Esophagus muscularis mucosa (tissue), 4 donors: ENCODE measurements at regions not wholly inside any gene's neighbourhood (a gene's known extent, or its start where the extent isn't known, plus 50 kb on each side); places are given as distances from the start of the nearest gene placed in this dataset.

ENCODE experiments used
- DNase-seq: peaks from one replicate; pipeline ENCODE4 v3.0.0-alpha.2; 2017; ENCODE audit errors: extremely low spot score
- H3K27ac ChIP-seq, 4 donors: fragments of 200-600 bp; sonication (generic); replicated peaks in 1 of 4; 1 replicate in 3 of 4; 2 replicates in 1 of 4; pipeline ENCODE4 v1.5.1; 2016 to 2019; ENCODE audit warnings: mild to moderate bottlenecking in 1 of 4
- H3K27me3 ChIP-seq, 4 donors: fragments of 200-600 bp; sonication (generic); one replicate each; pipeline versions ENCODE4 v1.5.1 to v1.6.0; 2016 to 2019
- H3K36me3 ChIP-seq, 4 donors: fragments of 200-600 bp; sonication (generic); one replicate each; pipeline ENCODE4 v1.5.1; 2016 to 2019
- H3K4me1 ChIP-seq, 4 donors: fragments of 200-600 bp; sonication (generic); one replicate each; pipeline ENCODE4 v1.5.1; 2016 to 2019
- H3K4me3 ChIP-seq, 4 donors: fragments of 200-600 bp; sonication (generic); 1 replicate in 2 of 4; 2 replicates in 2 of 4; pipeline ENCODE4 v1.5.1; 2016 to 2019; ENCODE audit warnings: mild to moderate bottlenecking in 4 of 4, moderate library complexity in 1 of 4
- H3K9me3 ChIP-seq, 4 donors: fragments of 200-600 bp; sonication (generic); 1 replicate in 3 of 4; 2 replicates in 1 of 4; pipeline ENCODE4 v1.5.1; 2016 to 2019
- EP300 ChIP-seq: sonication (generic); formaldehyde crosslinking; IDR thresholded peaks from one replicate; pipeline ENCODE4 v1.6.1; 2017; ENCODE audit warnings: antibody characterized with exemption
- POLR2A ChIP-seq: fragments of 450-650 bp; IDR thresholded peaks from one replicate; pipeline ENCODE4 v1.6.1; 2017; ENCODE audit warnings: antibody characterized with exemption, moderate library complexity, mild to moderate bottlenecking, low read depth
- POLR2AphosphoS5 ChIP-seq, 2 donors: sonication (generic); formaldehyde crosslinking; IDR thresholded peaks; one replicate each; pipeline ENCODE4 v1.6.1; 2017; ENCODE audit warnings: antibody characterized with exemption in 2 of 2
- WGBS: methylation state at CpG from one replicate; pipeline ENCODE4 v1.1.5; 2018; 5-methylcytosine and 5-hydroxymethylcytosine counted together
- intact Hi-C: fragments of 100-400 bp; cut with DNase I; formaldehyde crosslinking; loops from one replicate; pipeline ENCODE4 v1.15.1; 2023
- TF ChIP-seq, protein P1 (sequence below), 3 experiments: fragments of 200-600 bp in 2 of 3; fragments of 450-650 bp in 1 of 3; sonication (generic) in 2 of 3; IDR thresholded peaks; one replicate each; pipeline ENCODE4 v1.5.1; 2017 to 2019; ENCODE audit warnings: antibody characterized with exemption in 3 of 3, mild to moderate bottlenecking in 2 of 3, moderate library complexity in 1 of 3

DNA sequence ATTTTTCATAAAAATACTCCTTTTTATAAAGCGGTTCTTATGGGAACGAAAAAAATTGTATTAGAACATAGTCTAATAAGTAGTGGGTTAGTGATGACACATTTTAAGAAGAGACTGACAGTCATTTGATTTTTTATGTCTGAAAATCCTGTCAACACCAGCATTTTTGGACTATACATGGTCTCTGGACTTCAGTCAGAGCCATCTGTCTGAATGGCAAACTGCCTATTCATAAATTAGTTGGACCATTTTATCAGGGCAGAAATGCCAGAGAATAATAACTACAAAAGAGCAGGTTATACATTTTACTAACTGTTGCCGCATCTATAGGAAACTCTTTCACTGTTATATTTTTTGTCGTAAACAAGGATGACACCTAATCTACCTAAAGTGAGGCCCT, 437.6 kb downstream of the ZNF804A start:
- no peaks in the 10 kb centered on the region for H3K4me1 ChIP-seq
- DNase-seq = no peak
- intact Hi-C loops = no loop called here
- WGBS = 94% methylated on average over 4 of the region's 4 CpGs
- H3K27ac ChIP-seq = no peak overlapping the region
- peaks cover 0 to 8% (median 0%) of the 10 kb centered on the region in 4 donors for H3K9me3 ChIP-seq
- no peaks in the 10 kb centered on the region for H3K27me3 ChIP-seq
- no peaks in the 10 kb centered on the region for H3K36me3 ChIP-seq
- no peak overlapping the region for H3K4me3 ChIP-seq
- TF ChIP-seq POLR2AphosphoS5 (IDR thresholded peaks at IDR 0.05) = no peak
- TF ChIP-seq, protein P1, sequence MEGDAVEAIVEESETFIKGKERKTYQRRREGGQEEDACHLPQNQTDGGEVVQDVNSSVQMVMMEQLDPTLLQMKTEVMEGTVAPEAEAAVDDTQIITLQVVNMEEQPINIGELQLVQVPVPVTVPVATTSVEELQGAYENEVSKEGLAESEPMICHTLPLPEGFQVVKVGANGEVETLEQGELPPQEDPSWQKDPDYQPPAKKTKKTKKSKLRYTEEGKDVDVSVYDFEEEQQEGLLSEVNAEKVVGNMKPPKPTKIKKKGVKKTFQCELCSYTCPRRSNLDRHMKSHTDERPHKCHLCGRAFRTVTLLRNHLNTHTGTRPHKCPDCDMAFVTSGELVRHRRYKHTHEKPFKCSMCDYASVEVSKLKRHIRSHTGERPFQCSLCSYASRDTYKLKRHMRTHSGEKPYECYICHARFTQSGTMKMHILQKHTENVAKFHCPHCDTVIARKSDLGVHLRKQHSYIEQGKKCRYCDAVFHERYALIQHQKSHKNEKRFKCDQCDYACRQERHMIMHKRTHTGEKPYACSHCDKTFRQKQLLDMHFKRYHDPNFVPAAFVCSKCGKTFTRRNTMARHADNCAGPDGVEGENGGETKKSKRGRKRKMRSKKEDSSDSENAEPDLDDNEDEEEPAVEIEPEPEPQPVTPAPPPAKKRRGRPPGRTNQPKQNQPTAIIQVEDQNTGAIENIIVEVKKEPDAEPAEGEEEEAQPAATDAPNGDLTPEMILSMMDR (IDR thresholded peaks at IDR 0.05) = no peak
- TF ChIP-seq POLR2A = no peak
- no peak for TF ChIP-seq EP300

DNA sequence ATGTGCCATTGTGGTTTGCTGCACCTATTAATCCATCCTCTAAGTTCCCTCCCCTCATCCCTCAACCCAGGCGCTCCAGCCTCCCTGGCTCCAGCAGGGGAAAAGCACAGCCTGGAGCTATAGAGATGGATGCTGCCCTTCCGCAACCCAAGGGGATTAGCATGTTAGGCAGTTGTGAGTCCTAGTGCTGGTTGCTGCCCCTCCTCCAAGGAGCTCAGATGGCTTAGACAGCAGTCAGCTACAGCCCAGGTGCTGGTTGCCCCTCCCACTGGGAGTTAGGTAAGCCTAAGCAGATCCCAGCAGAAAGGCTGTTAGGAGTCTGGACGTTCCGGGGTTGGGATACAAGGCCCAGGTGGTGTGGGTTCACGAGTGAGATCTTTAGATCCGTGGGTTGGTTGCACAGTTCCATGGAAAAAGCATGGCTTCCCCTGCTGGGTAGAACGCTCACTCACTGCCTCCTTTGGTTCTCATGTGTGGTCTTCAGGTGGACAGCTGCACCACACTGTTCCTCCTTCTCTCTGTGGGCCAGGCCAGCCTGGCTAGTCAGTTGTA, 446.1 kb downstream of the ZNF804A start:
- no peaks in the 10 kb centered on the region for H3K27me3 ChIP-seq
- DNase-seq = no peak
- H3K4me1 ChIP-seq = no peaks in the 10 kb centered on the region
- no peaks in the 10 kb centered on the region for H3K36me3 ChIP-seq
- H3K9me3 ChIP-seq = peaks cover 0 to 19% (median 5%) of the 10 kb centered on the region in 4 donors
- H3K4me3 ChIP-seq = no peak overlapping the region
- no peak for TF ChIP-seq POLR2A
- TF ChIP-seq EP300 = no peak
- TF ChIP-seq, protein P1 (IDR thresholded peaks at IDR 0.05) = no peak
- no peak for TF ChIP-seq POLR2AphosphoS5 (IDR thresholded peaks at IDR 0.05)
- 90% methylated on average over 7 of the region's 7 CpGs for WGBS
- no peak overlapping the region for H3K27ac ChIP-seq
- intact Hi-C loops = no loop called here

DNA sequence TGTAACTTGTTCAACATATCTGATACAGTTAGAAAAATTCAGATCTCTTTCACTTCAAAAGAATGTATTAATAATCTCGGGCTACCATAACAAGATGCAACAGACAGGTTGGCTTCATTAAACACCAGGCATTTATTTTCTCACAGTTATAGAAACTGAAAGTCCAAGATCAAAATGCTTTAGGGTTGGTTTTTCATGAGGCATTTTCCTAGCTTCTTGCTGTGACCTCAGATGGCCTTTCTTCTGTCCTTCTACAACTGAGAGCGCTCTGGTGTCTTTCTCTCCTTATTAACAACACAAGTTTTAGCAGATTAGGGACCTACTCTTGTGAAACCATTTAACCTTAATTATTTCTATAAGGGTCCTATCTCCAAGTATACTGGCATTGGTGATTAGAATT, 452.5 kb downstream of the ZNF804A start:
- DNase-seq = no peak
- no peaks in the 10 kb centered on the region for H3K27me3 ChIP-seq
- no peaks in the 10 kb centered on the region for H3K36me3 ChIP-seq
- H3K4me3 ChIP-seq = no peak overlapping the region
- 90% methylated on average over 2 of the region's 2 CpGs for WGBS
- TF ChIP-seq POLR2AphosphoS5 (IDR thresholded peaks at IDR 0.05) (no peak), EP300 (no peak), POLR2A (no peak)
- TF ChIP-seq, protein P1 (IDR thresholded peaks at IDR 0.05) = no peak
- intact Hi-C loops = no loop called here
- H3K9me3 ChIP-seq = no peaks in the 10 kb centered on the region
- no peaks in the 10 kb centered on the region for H3K4me1 ChIP-seq
- H3K27ac ChIP-seq = no peak overlapping the region

DNA sequence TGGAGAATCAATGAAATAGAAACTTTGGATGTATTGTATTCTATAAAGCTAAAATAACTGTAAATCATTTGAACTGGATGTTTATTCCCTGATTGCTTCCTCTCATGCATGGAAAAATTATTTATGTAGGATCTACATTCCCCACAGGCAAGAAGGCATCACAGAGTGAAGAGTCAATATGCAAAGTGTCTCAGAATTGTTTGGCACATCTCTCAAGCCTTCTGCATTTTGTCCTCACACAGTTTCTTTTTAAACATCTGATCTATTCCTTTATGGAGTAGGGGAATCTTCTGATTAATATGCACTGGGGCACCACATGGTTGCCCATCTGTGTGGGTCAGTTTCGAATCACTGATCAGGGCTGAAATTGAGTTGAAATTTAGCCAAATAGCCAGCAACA, 465.4 kb downstream of the ZNF804A start:
- Histone ChIP-seq H3K27me3 (no peaks in the 10 kb centered on the region), H3K27ac (no peak overlapping the region), H3K4me1 (no peaks in the 10 kb centered on the region), H3K36me3 (no peaks in the 10 kb centered on the region), H3K4me3 (no peak overlapping the region), H3K9me3 (no peaks in the 10 kb centered on the region)
- TF ChIP-seq POLR2AphosphoS5 (IDR thresholded peaks at IDR 0.05) (no peak), POLR2A (no peak), EP300 (no peak)
- TF ChIP-seq, protein P1 (IDR thresholded peaks at IDR 0.05) = no peak
- DNase-seq = no peak
- intact Hi-C loops = no loop called here
- WGBS = 81% methylated on average over 1 of the region's 1 CpG

DNA sequence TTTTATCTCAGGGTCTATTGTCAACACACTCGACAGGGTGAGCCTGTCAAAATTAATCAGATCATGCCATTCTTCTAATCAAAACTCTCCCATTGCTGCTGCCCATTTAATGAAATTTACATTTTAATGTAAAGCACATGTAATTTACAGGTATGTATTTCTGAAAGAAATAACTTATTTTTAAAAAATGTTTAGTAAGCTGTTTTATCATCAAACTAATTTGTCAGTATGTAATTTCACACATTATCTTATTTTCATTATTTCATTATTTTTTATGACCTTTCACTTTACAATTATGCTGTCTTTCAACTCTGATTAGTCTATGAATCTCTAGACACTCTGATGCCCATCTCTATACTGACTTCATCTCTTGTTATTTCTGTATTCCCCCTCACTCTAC, 467.8 kb downstream of the ZNF804A start:
- 73% methylated on average over 1 of the region's 1 CpG for WGBS
- H3K9me3 ChIP-seq = no peaks in the 10 kb centered on the region
- intact Hi-C loops = no loop called here
- H3K4me1 ChIP-seq = no peaks in the 10 kb centered on the region
- no peaks in the 10 kb centered on the region for H3K27me3 ChIP-seq
- no peak overlapping the region for H3K4me3 ChIP-seq
- no peak overlapping the region for H3K27ac ChIP-seq
- no peak for DNase-seq
- TF ChIP-seq, protein P1 (IDR thresholded peaks at IDR 0.05) = no peak
- TF ChIP-seq EP300 = no peak
- TF ChIP-seq POLR2A = no peak
- no peak for TF ChIP-seq POLR2AphosphoS5 (IDR thresholded peaks at IDR 0.05)
- no peaks in the 10 kb centered on the region for H3K36me3 ChIP-seq
